ENCODE measurements at regions not wholly inside any gene's neighbourhood (a gene's known extent, or its start where the extent isn't known, plus 50 kb on each side); places are given as distances from the start of the nearest gene placed in this dataset.

- no peak overlapping the region for H3K4me2 ChIP-seq (ENCODE audit: low read length)
- H3K27me3 ChIP-seq (ENCODE audit: control insufficient read depth, insufficient read depth, low read length): no peaks in the 10 kb centered on the region
- H3K27ac ChIP-seq: no peak overlapping the region
- no peak overlapping the region for H3K9ac ChIP-seq
- no peak for TF ChIP-seq CTCF (IDR thresholded peaks at IDR 0.05)
- no peaks in the 10 kb centered on the region for H3K36me3 ChIP-seq (ENCODE audit: control insufficient read depth, insufficient read depth, low read length)
- H3K79me2 ChIP-seq: no peaks in the 10 kb centered on the region
- H2AFZ ChIP-seq: no peak overlapping the region
- H3K4me3 ChIP-seq (ENCODE audit: low read depth, low read length): no peak overlapping the region
- no peaks in the 10 kb centered on the region for H3K4me1 ChIP-seq
- H3K9me3 ChIP-seq (ENCODE audit: control insufficient read depth, low read length): no peaks in the 10 kb centered on the region
Measured at GRCh38 chr15:66897971-66898370, 167.4 kb upstream of the SMAD3 start.

GRCh38 chr15:66898656-66899386 lies 166.6 kb upstream of the SMAD3 start:
- Histone ChIP-seq H3K4me1 (no peaks in the 10 kb centered on the region), H3K27me3 (ENCODE audit: control insufficient read depth, insufficient read depth, low read length) (no peaks in the 10 kb centered on the region), H3K9ac (no peak overlapping the region), H2AFZ (peak overlapping the region; percentile 28), H3K27ac (no peak overlapping the region), H3K9me3 (ENCODE audit: control insufficient read depth, low read length) (no peaks in the 10 kb centered on the region), H3K4me2 (ENCODE audit: low read length) (no peak overlapping the region), H3K4me3 (ENCODE audit: low read depth, low read length) (no peak overlapping the region), H3K36me3 (ENCODE audit: control insufficient read depth, insufficient read depth, low read length) (no peaks in the 10 kb centered on the region), H3K79me2 (no peaks in the 10 kb centered on the region)
- TF ChIP-seq CTCF (IDR thresholded peaks at IDR 0.05): no peak

- Histone ChIP-seq H3K79me2 (no peaks in the 10 kb centered on the region), H3K4me1 (no peaks in the 10 kb centered on the region), H3K36me3 (ENCODE audit: control insufficient read depth, insufficient read depth, low read length) (no peaks in the 10 kb centered on the region), H3K9me3 (ENCODE audit: control insufficient read depth, low read length) (no peaks in the 10 kb centered on the region), H3K4me3 (ENCODE audit: low read depth, low read length) (no peak overlapping the region), H2AFZ (no peak overlapping the region), H3K9ac (no peak overlapping the region), H3K27me3 (ENCODE audit: control insufficient read depth, insufficient read depth, low read length) (no peaks in the 10 kb centered on the region), H3K4me2 (ENCODE audit: low read length) (no peak overlapping the region), H3K27ac (no peak overlapping the region)
- no peak for TF ChIP-seq CTCF (IDR thresholded peaks at IDR 0.05)
Measured at GRCh38 chr15:66899555-66900350, 165.6 kb upstream of the SMAD3 start.

GRCh38 chr15:66900586-66901310 lies 164.7 kb upstream of the SMAD3 start:
- Histone ChIP-seq H3K36me3 (ENCODE audit: control insufficient read depth, insufficient read depth, low read length) (no peaks in the 10 kb centered on the region), H3K4me3 (ENCODE audit: low read depth, low read length) (no peak overlapping the region), H3K79me2 (no peaks in the 10 kb centered on the region), H3K27me3 (ENCODE audit: control insufficient read depth, insufficient read depth, low read length) (no peaks in the 10 kb centered on the region), H3K27ac (peak overlapping the region; percentile 19), H3K4me2 (ENCODE audit: low read length) (no peak overlapping the region), H2AFZ (no peak overlapping the region), H3K4me1 (no peaks in the 10 kb centered on the region), H3K9ac (no peak overlapping the region), H3K9me3 (ENCODE audit: control insufficient read depth, low read length) (no peaks in the 10 kb centered on the region)
- TF ChIP-seq CTCF (IDR thresholded peaks at IDR 0.05): no peak
